WERI-Rb-1 (cell line): ENCODE measurements at regions not wholly inside any gene's neighbourhood (a gene's known extent, or its start where the extent isn't known, plus 50 kb on each side); places are given as distances from the start of the nearest gene placed in this dataset.

Experiments
- DNase-seq: peaks from one replicate; pipeline ENCODE4 v3.0.0-alpha.2; 2020
- H3K27ac ChIP-seq: fragments of 250-450 bp; sonication (Bioruptor Pico); 2 replicates; pipeline ENCODE4 v1.5.1; 2020; ENCODE audit warnings: mild to moderate bottlenecking, moderate library complexity
- H3K27me3 ChIP-seq: fragments of 250-450 bp; sonication (Bioruptor Pico); 2 replicates; pipeline ENCODE4 v1.5.1; 2021; ENCODE audit warnings: mild to moderate bottlenecking, low read depth, moderate library complexity; ENCODE audit not compliant: insufficient read depth, severe bottlenecking
- H3K36me3 ChIP-seq: fragments of 250-450 bp; sonication (Bioruptor Pico); 2 replicates; pipeline ENCODE4 v1.5.1; 2020; ENCODE audit warnings: mild to moderate bottlenecking, moderate library complexity
- H3K4me3 ChIP-seq: 2 replicates; pipeline ENCODE4 v1.5.1; 2011; ENCODE audit warnings: low read depth, mild to moderate bottlenecking, control low read depth, low read length
- H3K9me3 ChIP-seq: fragments of 250-450 bp; sonication (Bioruptor Pico); 2 replicates; pipeline ENCODE4 v1.5.1; 2021; ENCODE audit warnings: mild to moderate bottlenecking, moderate library complexity; ENCODE audit not compliant: severe bottlenecking
- TF ChIP-seq, protein P1 (sequence below): IDR thresholded peaks from 2 replicates; pipeline ENCODE4 v1.5.1; 2011; ENCODE audit warnings: low read depth, mild to moderate bottlenecking, control low read depth, inconsistent platforms, low read length

DNA sequence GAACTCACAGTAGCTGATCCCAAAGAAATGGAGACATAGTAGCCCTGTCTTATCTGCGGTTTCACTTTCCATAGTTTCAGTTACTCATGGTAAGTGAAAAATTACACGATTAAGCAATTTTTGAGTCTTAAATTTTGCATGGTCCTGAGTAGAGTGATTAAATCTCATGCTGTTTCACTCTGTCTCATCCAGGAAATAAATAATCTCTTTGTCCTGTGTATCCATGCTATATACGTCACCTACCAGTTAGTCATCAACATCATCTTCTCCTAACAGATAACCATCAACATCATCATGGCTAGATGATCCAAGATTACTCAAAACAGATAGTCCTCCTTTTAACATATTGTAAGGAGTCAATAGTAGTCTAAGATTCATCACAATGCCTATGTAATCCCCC is 1589.3 kb downstream of the BRINP3 start:
- Histone ChIP-seq H3K27me3 (no peaks in the 10 kb centered on the region), H3K4me3 (no peak overlapping the region), H3K27ac (no peak overlapping the region), H3K9me3 (no peaks in the 10 kb centered on the region), H3K36me3 (no peaks in the 10 kb centered on the region)
- TF ChIP-seq, protein P1, sequence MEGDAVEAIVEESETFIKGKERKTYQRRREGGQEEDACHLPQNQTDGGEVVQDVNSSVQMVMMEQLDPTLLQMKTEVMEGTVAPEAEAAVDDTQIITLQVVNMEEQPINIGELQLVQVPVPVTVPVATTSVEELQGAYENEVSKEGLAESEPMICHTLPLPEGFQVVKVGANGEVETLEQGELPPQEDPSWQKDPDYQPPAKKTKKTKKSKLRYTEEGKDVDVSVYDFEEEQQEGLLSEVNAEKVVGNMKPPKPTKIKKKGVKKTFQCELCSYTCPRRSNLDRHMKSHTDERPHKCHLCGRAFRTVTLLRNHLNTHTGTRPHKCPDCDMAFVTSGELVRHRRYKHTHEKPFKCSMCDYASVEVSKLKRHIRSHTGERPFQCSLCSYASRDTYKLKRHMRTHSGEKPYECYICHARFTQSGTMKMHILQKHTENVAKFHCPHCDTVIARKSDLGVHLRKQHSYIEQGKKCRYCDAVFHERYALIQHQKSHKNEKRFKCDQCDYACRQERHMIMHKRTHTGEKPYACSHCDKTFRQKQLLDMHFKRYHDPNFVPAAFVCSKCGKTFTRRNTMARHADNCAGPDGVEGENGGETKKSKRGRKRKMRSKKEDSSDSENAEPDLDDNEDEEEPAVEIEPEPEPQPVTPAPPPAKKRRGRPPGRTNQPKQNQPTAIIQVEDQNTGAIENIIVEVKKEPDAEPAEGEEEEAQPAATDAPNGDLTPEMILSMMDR = no peak
- no peak for DNase-seq

DNA sequence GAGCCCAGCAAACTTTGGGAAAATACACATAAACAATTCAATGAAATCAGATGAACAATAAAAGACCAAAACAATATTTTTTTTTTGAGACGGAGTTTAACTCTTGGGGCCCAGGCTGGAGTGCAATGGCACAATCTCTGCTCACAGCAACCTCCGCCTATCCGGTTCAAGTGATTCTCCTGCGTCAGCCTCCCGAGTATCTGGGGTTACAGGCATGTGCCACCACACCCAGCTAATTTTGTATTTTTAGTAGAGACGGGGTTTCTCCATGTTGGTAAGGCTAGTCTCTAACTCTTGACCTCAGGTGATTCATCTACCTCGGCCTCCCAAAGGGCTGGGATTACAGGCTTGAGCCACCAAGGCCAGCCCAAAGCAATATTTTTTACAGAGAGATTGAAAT is 1588.5 kb downstream of the BRINP3 start:
- Histone ChIP-seq H3K27me3 (no peaks in the 10 kb centered on the region), H3K36me3 (no peaks in the 10 kb centered on the region), H3K9me3 (no peaks in the 10 kb centered on the region), H3K4me3 (no peak overlapping the region), H3K27ac (no peak overlapping the region)
- TF ChIP-seq, protein P1 = no peak
- no peak for DNase-seq

DNA sequence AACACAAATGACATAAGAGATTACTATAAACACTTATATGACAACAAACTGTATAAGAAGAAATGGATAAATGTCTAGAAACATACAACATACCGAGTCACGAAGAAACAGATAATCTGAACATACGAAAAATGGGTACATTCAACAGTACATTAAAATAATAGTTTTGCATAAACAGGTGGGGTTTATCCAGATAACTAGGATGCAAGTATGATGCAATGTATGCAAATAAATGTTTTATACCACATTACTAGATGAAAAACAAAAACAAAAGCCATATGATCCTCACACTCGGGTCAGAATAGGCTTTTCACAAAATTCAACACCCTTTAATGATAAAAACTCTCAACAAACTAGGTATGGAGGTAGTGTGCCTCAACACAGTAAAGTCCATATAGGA is 1585.7 kb downstream of the BRINP3 start:
- no peaks in the 10 kb centered on the region for H3K9me3 ChIP-seq
- no peaks in the 10 kb centered on the region for H3K36me3 ChIP-seq
- TF ChIP-seq, protein P1 = no peak
- H3K4me3 ChIP-seq = no peak overlapping the region
- no peaks in the 10 kb centered on the region for H3K27me3 ChIP-seq
- no peak overlapping the region for H3K27ac ChIP-seq
- DNase-seq = no peak

DNA sequence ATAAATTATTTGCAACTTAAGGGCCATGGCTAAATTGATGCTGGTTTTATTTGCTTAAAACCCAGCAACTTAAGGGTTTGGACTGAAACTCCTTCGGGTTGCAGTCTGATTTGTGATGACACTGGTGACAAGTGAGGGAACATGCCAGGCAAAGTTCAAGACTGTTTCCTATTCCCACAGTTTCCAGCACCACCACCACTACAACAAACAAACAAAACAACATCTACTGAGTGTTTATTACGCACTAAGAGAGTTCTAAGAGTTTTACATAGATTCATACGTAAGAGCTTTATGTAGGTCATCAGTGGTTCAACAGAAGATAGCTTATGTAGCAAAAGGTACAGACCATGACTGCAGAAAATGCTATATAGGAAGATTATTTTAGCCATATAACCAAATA is 1582.1 kb downstream of the BRINP3 start:
- Histone ChIP-seq H3K4me3 (no peak overlapping the region), H3K27me3 (no peaks in the 10 kb centered on the region), H3K9me3 (no peaks in the 10 kb centered on the region), H3K27ac (no peak overlapping the region), H3K36me3 (no peaks in the 10 kb centered on the region)
- no peak for DNase-seq
- TF ChIP-seq, protein P1 = no peak

DNA sequence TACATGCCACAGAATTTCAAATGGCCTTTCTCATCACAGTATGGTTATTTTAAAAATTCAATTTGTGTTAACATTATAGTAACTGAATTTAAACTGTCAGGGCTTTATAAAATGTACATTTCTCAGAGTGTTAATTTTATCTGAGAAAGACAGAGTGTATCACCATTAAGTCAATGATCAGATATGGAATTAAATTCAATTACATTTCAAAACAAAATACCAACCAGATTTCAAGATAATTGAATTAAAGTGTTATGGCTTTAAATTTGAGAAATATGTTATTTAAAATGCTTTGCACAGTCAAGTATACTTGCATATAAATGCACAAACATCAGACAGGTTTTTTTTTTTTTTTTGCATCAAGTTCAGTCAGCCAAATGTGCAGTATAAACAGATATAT is 1574.4 kb downstream of the BRINP3 start:
- Histone ChIP-seq H3K27ac (no peak overlapping the region), H3K4me3 (no peak overlapping the region), H3K27me3 (no peaks in the 10 kb centered on the region), H3K9me3 (no peaks in the 10 kb centered on the region), H3K36me3 (no peaks in the 10 kb centered on the region)
- TF ChIP-seq, protein P1 = no peak
- no peak for DNase-seq

DNA sequence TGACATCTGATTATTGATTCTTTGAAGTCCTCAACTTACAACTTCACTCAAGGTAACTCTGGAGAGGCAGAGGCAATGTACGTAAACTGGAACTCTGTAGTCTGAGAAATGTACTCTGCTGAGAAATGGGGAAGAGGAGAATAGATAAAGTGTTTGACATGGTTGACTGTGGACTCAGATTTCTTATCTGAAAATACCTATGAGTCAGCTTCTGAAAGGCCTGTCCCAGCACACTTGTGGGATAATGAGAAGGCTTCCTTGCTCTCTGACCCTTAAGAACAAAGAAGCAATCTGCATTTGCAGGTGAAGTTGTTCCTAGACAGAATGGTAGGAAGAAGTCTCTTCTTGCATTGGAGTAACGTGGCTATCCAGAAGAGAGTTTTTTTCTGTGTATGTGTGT is 1573.5 kb downstream of the BRINP3 start:
- no peak for DNase-seq
- Histone ChIP-seq H3K9me3 (no peaks in the 10 kb centered on the region), H3K27me3 (no peaks in the 10 kb centered on the region), H3K4me3 (no peak overlapping the region), H3K36me3 (no peaks in the 10 kb centered on the region), H3K27ac (no peak overlapping the region)
- TF ChIP-seq, protein P1 = no peak
